CD4-positive, alpha-beta T cell (primary cell): ENCODE measurements at regions not wholly inside any gene's neighbourhood (a gene's known extent, or its start where the extent isn't known, plus 50 kb on each side); places are given as distances from the start of the nearest gene placed in this dataset.

Experiments
- ATAC-seq: fragments of 200-7000 bp; cut with Tn5 transposase; one replicate; pipeline ENCODE4 v1.10.0; 2022; ENCODE audit warnings: mild to moderate bottlenecking; ENCODE audit not compliant: poor library complexity
- CTCF ChIA-PET: fragments of 350-600 bp; sonication (Branson Sonifier 250); formaldehyde crosslinking; loops from one replicate; lab custom pipeline; 2021; ENCODE audit warnings: antibody characterized with exemption, inconsistent platforms; lab: Charles Lee
- POLR2A ChIA-PET: fragments of 350-600 bp; sonication (Branson Sonifier 250); formaldehyde crosslinking; loops from one replicate; lab custom pipeline; 2021; ENCODE audit warnings: antibody characterized with exemption, inconsistent platforms; lab: Charles Lee
- DNase-seq, 14 experiments: peaks; one replicate each; pipeline ENCODE4 v3.0.0-alpha.2; 2013 to 2020; ENCODE audit warnings: mixed read lengths in 2 of 14
- H3K27ac ChIP-seq, 2 donors: one replicate each; pipeline versions ENCODE4 v1.5.1 to v1.7.0; 2013; ENCODE audit warnings: low read length in 2 of 2, low read depth in 1 of 2, mild to moderate bottlenecking in 1 of 2
- H3K27me3 ChIP-seq, 2 experiments: 1 replicate in 1 of 2; 2 replicates in 1 of 2; pipeline versions ENCODE4 v1.6.1 to v1.7.0; 2013; ENCODE audit warnings: low read length in 2 of 2, control low read depth in 1 of 2, mild to moderate bottlenecking in 1 of 2, moderate library complexity in 1 of 2; ENCODE audit not compliant: insufficient read depth in 2 of 2, control insufficient read depth in 1 of 2
- H3K36me3 ChIP-seq: one replicate; pipeline ENCODE4 v1.6.1; 2013; ENCODE audit warnings: low read length, control low read depth; ENCODE audit not compliant: insufficient read depth
- H3K4me1 ChIP-seq: one replicate; pipeline ENCODE4 v1.6.1; 2013; ENCODE audit warnings: low read length, control low read depth; ENCODE audit not compliant: insufficient read depth
- H3K4me3 ChIP-seq: one replicate; pipeline ENCODE4 v1.5.1; 2013; ENCODE audit warnings: mild to moderate bottlenecking, low read length, moderate library complexity
- H3K9me3 ChIP-seq, 2 experiments: 1 replicate in 1 of 2; 2 replicates in 1 of 2; pipeline versions ENCODE4 v1.6.1 to v1.7.0; 2013; ENCODE audit warnings: low read length in 2 of 2, mild to moderate bottlenecking in 2 of 2, control low read depth in 1 of 2, moderate library complexity in 1 of 2; ENCODE audit not compliant: control insufficient read depth in 1 of 2, insufficient read depth in 1 of 2
- H3K27ac Mint-ChIP-seq: one replicate; pipeline ENCODE4 v1.8.0; 2020; ENCODE audit warnings: mixed read lengths
- H3K27me3 Mint-ChIP-seq: one replicate; pipeline ENCODE4 v1.8.0; 2021; ENCODE audit warnings: mixed read lengths
- H3K36me3 Mint-ChIP-seq: one replicate; pipeline ENCODE4 v1.8.0; 2021; ENCODE audit warnings: low read depth, mixed read lengths
- H3K4me1 Mint-ChIP-seq: one replicate; pipeline ENCODE4 v1.8.0; 2021; ENCODE audit warnings: low read depth, mixed read lengths
- H3K4me3 Mint-ChIP-seq: one replicate; pipeline ENCODE4 v1.8.0; 2020; ENCODE audit warnings: mild to moderate bottlenecking, mixed read lengths
- H3K9me3 Mint-ChIP-seq: one replicate; pipeline ENCODE4 v1.8.0; 2020; ENCODE audit warnings: mixed read lengths
- intact Hi-C, 2 experiments: fragments of 100-400 bp; cut with DNase I in 1 of 2; cut with micrococcal nuclease in 1 of 2; formaldehyde crosslinking; loops; one replicate each; pipeline versions ENCODE4 v1.15.1 to v1.9.0; 2023 to 2025; cut with DNase I, micrococcal nuclease
- TF ChIP-seq, protein P1 (sequence below): fragments of 200-600 bp; IDR thresholded peaks from one replicate; pipeline ENCODE4 v1.8.0; 2022; ENCODE audit warnings: antibody characterized with exemption, mild to moderate bottlenecking

DNA sequence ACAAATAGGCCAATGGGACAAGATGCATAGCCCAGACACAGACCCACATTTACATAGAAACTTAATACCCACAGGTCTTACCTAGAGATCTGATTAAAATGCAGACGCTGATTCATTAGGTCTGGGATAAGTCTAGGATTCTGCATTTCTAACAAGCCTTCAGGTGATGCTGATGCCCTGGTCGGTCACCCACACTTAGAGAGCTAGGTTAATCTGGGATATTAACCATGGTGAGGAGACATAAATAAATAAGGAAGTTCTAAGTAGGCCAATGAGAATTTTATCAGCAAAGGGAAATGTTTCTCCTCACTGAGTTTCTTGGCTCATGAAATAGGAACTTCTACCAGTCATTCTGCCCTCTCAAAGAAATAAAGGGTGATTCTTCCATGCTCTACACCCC, 120.1 kb downstream of the BMP4 start:
- no peaks in the 10 kb centered on the region for H3K27me3 Mint-ChIP-seq
- intact Hi-C loops: no loop called here
- no peak overlapping the region for H3K27ac Mint-ChIP-seq
- CTCF ChIA-PET: no interaction called here
- Histone ChIP-seq H3K36me3 (no peaks in the 10 kb centered on the region), H3K9me3 (peaks cover 0 to 9% of the 10 kb centered on the region in 2 experiments), H3K27me3 (no peaks in the 10 kb centered on the region), H3K27ac (no peak overlapping the region), H3K4me1 (no peaks in the 10 kb centered on the region), H3K4me3 (no peak overlapping the region)
- DNase-seq (no peak), ATAC-seq (no peak)
- no peaks in the 10 kb centered on the region for H3K36me3 Mint-ChIP-seq
- no peak overlapping the region for H3K4me3 Mint-ChIP-seq
- TF ChIP-seq, protein P1, sequence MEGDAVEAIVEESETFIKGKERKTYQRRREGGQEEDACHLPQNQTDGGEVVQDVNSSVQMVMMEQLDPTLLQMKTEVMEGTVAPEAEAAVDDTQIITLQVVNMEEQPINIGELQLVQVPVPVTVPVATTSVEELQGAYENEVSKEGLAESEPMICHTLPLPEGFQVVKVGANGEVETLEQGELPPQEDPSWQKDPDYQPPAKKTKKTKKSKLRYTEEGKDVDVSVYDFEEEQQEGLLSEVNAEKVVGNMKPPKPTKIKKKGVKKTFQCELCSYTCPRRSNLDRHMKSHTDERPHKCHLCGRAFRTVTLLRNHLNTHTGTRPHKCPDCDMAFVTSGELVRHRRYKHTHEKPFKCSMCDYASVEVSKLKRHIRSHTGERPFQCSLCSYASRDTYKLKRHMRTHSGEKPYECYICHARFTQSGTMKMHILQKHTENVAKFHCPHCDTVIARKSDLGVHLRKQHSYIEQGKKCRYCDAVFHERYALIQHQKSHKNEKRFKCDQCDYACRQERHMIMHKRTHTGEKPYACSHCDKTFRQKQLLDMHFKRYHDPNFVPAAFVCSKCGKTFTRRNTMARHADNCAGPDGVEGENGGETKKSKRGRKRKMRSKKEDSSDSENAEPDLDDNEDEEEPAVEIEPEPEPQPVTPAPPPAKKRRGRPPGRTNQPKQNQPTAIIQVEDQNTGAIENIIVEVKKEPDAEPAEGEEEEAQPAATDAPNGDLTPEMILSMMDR: no peak
- H3K4me1 Mint-ChIP-seq: no peaks in the 10 kb centered on the region
- POLR2A ChIA-PET: no interaction called here
- H3K9me3 Mint-ChIP-seq: peaks cover 5% of the 10 kb centered on the region

DNA sequence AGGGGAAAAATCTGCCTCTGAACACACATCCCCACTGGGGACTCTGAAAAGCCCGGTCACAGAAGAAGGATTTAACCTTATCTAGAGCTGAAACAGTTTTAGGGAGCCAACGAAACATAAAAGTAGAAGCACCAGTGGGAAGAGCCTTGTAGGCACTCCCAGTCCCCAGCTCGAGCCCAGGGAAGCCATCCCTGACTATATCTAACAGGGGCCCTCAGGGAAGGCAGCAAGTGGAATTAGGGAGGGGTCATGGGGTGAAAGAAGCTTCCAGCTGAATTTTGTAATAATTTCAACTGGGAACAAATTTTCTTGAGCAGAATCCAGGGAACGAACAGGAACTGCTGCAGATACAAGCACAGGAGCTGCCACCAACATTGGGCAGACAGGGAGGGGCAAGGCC, 127.8 kb downstream of the BMP4 start:
- intact Hi-C loops: no loop called here
- Histone ChIP-seq H3K27me3 (no peaks in the 10 kb centered on the region), H3K4me1 (no peaks in the 10 kb centered on the region), H3K4me3 (no peak overlapping the region), H3K9me3 (no peaks in the 10 kb centered on the region), H3K36me3 (no peaks in the 10 kb centered on the region), H3K27ac (no peak overlapping the region)
- no peak overlapping the region for H3K27ac Mint-ChIP-seq
- peaks cover 5% of the 10 kb centered on the region for H3K9me3 Mint-ChIP-seq
- ATAC-seq (no peak), DNase-seq (no peak)
- POLR2A ChIA-PET: no interaction called here
- H3K27me3 Mint-ChIP-seq: no peaks in the 10 kb centered on the region
- no peak overlapping the region for H3K4me3 Mint-ChIP-seq
- no peaks in the 10 kb centered on the region for H3K4me1 Mint-ChIP-seq
- TF ChIP-seq, protein P1: no peak
- H3K36me3 Mint-ChIP-seq: no peaks in the 10 kb centered on the region
- CTCF ChIA-PET: no interaction called here

DNA sequence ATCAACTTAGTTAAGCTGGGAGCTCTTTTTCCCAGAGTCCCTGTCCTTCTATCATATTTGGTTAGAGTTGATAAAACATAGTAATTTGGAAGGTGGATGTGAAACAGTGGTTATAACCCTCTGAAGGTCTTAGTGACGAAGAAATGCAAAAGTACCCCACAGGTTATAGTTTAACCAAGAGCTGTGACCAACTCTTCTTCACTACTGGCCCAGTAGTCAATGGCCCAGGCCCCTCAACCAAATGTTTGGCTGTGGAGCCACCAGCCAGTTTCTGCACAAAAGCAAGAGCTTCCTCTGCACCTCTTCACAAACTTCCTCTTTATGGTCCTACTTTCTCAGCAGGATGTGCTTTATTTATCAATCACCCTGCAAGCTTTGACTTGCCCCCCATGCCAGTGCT, 132.6 kb downstream of the BMP4 start:
- TF ChIP-seq, protein P1: no peak
- Histone ChIP-seq H3K4me1 (no peaks in the 10 kb centered on the region), H3K36me3 (no peaks in the 10 kb centered on the region), H3K9me3 (no peaks in the 10 kb centered on the region), H3K27me3 (no peaks in the 10 kb centered on the region), H3K27ac (no peak overlapping the region), H3K4me3 (no peak overlapping the region)
- Mint-ChIP-seq H3K4me3 (no peak overlapping the region), H3K27ac (no peak overlapping the region), H3K9me3 (peaks cover 5% of the 10 kb centered on the region), H3K36me3 (no peaks in the 10 kb centered on the region), H3K4me1 (no peaks in the 10 kb centered on the region), H3K27me3 (no peaks in the 10 kb centered on the region)
- ChIA-PET CTCF (no interaction called here), POLR2A (no interaction called here)
- DNase-seq (no peak), ATAC-seq (no peak)
- intact Hi-C loops: no loop called here
